ENCODE measurements at regions not wholly inside any gene's neighbourhood (a gene's known extent, or its start where the extent isn't known, plus 50 kb on each side); places are given as distances from the start of the nearest gene placed in this dataset.

GRCh38 chr11:35046681-35047080 lies 92.3 kb upstream of the CD44 start:
- TF ChIP-seq CTCF (IDR thresholded peaks at IDR 0.05) (no peak), POLR2A (IDR thresholded peaks at IDR 0.05) (no peak)
